ENCODE measurements at regions not wholly inside any gene's neighbourhood (a gene's known extent, or its start where the extent isn't known, plus 50 kb on each side); places are given as distances from the start of the nearest gene placed in this dataset.

GRCh38 chr20:11451793-11452291 lies 465.9 kb upstream of the BTBD3 start:
- Histone ChIP-seq H3K4me2 (ENCODE audit: low read depth, low read length) (no peak overlapping the region), H3K9me3 (ENCODE audit: low read length) (no peaks in the 10 kb centered on the region), H3K79me2 (ENCODE audit: insufficient read depth, low read length) (no peaks in the 10 kb centered on the region), H3K4me1 (ENCODE audit: insufficient read depth, low read length) (no peaks in the 10 kb centered on the region), H2AFZ (ENCODE audit: low read length) (no peak overlapping the region), H4K20me1 (ENCODE audit: insufficient read depth, low read length) (no peaks in the 10 kb centered on the region), H3K36me3 (replicated peaks in 1 of 2; ENCODE audit: control insufficient read depth in 1 of 2, insufficient read depth in 2 of 2, low read length in 2 of 2) (no peaks in the 10 kb centered on the region), H3K27me3 (ENCODE audit: control insufficient read depth in 1 of 2, insufficient read depth in 2 of 2, low read length in 2 of 2) (no peaks in the 10 kb centered on the region), H3K4me3 (replicated peaks in 1 of 3; ENCODE audit: insufficient read depth in 1 of 3, low read depth in 2 of 3, low read length in 3 of 3) (no peak overlapping the region), H3K27ac (ENCODE audit: extremely low read length, insufficient read depth, low read length) (no peak overlapping the region), H3K9ac (ENCODE audit: insufficient read depth, low read depth, low read length) (no peak overlapping the region)
- no TSS peak for BruUV-seq (replicated peaks)
- intact Hi-C loops (cut with micrococcal nuclease; ENCODE audit: unreplicated experiment) (no loop called here), in situ Hi-C loops (cut with HindIII; ENCODE audit: extremely low pct_ligation_motif_present, low pct_unique_long_range_greater_than_20kb) (no loop called here)
- WGBS (ENCODE audit: low lambda C conversion rate): 11% methylated on average over 7 of the region's 7 CpGs
- CTCF ChIA-PET (ENCODE audit: low intra/inter-chr PET ratio, low total read pairs): no interaction called here
- ATAC-seq: no peak
- POLR2A ChIA-PET: no interaction called here
- DNase-seq (ENCODE audit: low spot score): no peak
- FAIRE-seq: no peak
- TF ChIP-seq ZKSCAN5 (CRISPR knock-in tag; IDR thresholded peaks at IDR 0.05): no peak
- no peak for TF ChIP-seq ZBTB7B (CRISPR knock-in tag; IDR thresholded peaks at IDR 0.05)
- no peak for TF ChIP-seq XBP1 (CRISPR knock-in tag; IDR thresholded peaks at IDR 0.05)
- no peak for TF ChIP-seq EP300 (IDR thresholded peaks at IDR 0.05; ENCODE audit: low read depth in 2 of 2, low read length in 2 of 2)
- TF ChIP-seq EP300 (CRISPR knock-in tag; IDR thresholded peaks at IDR 0.05; ENCODE audit: borderline replicate concordance): no peak
- no peak for TF ChIP-seq ZNF512B (CRISPR knock-in tag; IDR thresholded peaks at IDR 0.05; ENCODE audit: borderline replicate concordance)
- TF ChIP-seq SNAI1 (CRISPR knock-in tag; IDR thresholded peaks at IDR 0.05; ENCODE audit: borderline replicate concordance): no peak
- TF ChIP-seq ZNF143 (CRISPR knock-in tag; IDR thresholded peaks at IDR 0.05): no peak
